Body of pancreas (tissue), 4 donors: ENCODE measurements at regions not wholly inside any gene's neighbourhood (a gene's known extent, or its start where the extent isn't known, plus 50 kb on each side); places are given as distances from the start of the nearest gene placed in this dataset.
A peak's percentile ranks its signal among the peaks of the same experiment; 100 is the strongest.

Experiments used
- ATAC-seq: fragments of 150-250 bp; one replicate; pipeline ENCODE4 v1.9.1; 2016
- DNase-seq, 4 donors: peaks; one replicate each; pipeline ENCODE4 v3.0.0-alpha.2; 2019
- H3K27ac ChIP-seq, 4 donors: fragments of 200-600 bp; sonication (generic); 1 replicate in 3 of 4; 2 replicates in 1 of 4; pipeline versions ENCODE4 v1.5.1 to v1.6.1; 2016 to 2019; ENCODE audit warnings: mild to moderate bottlenecking in 1 of 4, mixed read lengths in 1 of 4, moderate library complexity in 1 of 4
- H3K27me3 ChIP-seq, 2 donors: fragments of 200-600 bp; sonication (generic); one replicate each; pipeline ENCODE4 v1.6.0; 2016; ENCODE audit warnings: mild to moderate bottlenecking in 1 of 2
- H3K36me3 ChIP-seq, 2 donors: fragments of 200-600 bp; sonication (generic); replicated peaks in 1 of 2; 2 replicates each; pipeline ENCODE4 v1.5.1; 2016; ENCODE audit warnings: low read depth in 2 of 2; ENCODE audit not compliant: insufficient read depth in 1 of 2
- H3K4me1 ChIP-seq: fragments of 200-600 bp; sonication (generic); one replicate; pipeline ENCODE4 v1.6.0; 2016
- H3K4me3 ChIP-seq, 2 donors: fragments of 200-600 bp; sonication (generic); 1 replicate in 1 of 2; 2 replicates in 1 of 2; pipeline ENCODE4 v1.5.1; 2016 to 2019
- H3K9me3 ChIP-seq, 3 donors: fragments of 200-600 bp; sonication (generic); 1 replicate in 2 of 3; 2 replicates in 1 of 3; pipeline ENCODE4 v1.5.1; 2016
- CTCF ChIP-seq, 7 experiments: fragments of 450-650 bp in 4 of 7; fragments of 200-600 bp in 3 of 7; sonication (generic) in 3 of 7; IDR thresholded peaks; one replicate each; pipeline ENCODE4 v1.5.1; 2016 to 2019; ENCODE audit warnings: antibody characterized with exemption in 7 of 7
- POLR2A ChIP-seq, 3 donors: fragments of 450-650 bp; IDR thresholded peaks; one replicate each; pipeline ENCODE4 v1.6.1; 2016; ENCODE audit warnings: antibody characterized with exemption in 3 of 3, mild to moderate bottlenecking in 2 of 3
- WGBS, 2 donors: methylation state at CpG; one replicate each; pipeline ENCODE4 v1.1.5; 2017; 5-methylcytosine and 5-hydroxymethylcytosine counted together
- intact Hi-C: fragments of 100-400 bp; cut with DNase I; formaldehyde crosslinking; loops from one replicate; pipeline ENCODE4 v1.15.1; 2023

DNA sequence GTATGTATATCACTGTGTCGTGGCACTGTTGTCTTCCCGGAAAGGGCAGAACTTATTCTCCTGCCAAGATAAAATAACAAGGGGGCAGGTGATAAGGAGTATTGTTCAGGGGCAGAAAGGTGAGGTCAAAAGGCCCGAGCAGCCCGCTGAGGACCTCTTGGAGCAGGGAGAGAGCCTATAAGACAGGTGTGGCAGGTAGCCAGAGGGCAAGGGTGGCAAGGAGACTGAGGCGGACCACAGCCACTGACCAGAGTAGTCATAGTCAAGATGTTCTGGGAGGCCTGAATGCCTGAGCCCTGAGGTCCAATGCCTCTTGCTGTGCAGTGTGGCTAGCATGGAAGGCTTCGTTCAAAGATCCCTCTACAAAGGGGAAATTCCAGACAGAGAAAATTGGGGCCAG lies 172.3 kb upstream of the CHRNA7 start:
- TF ChIP-seq CTCF (IDR thresholded peaks at IDR 0.05) (no peak), POLR2A (IDR thresholded peaks at IDR 0.05) (no peak)
- H3K9me3 ChIP-seq, result no peaks in the 10 kb centered on the region
- H3K4me3 ChIP-seq, result no peak overlapping the region
- H3K36me3 ChIP-seq, result no peaks in the 10 kb centered on the region
- intact Hi-C loops, result no loop called here
- H3K27ac ChIP-seq, result no peak overlapping the region
- no peaks in the 10 kb centered on the region for H3K27me3 ChIP-seq
- WGBS, 2 donors, result 74% methylated on average over 6 of the region's 6 CpGs
- no peak for DNase-seq
- no peak for ATAC-seq
- H3K4me1 ChIP-seq, result no peaks in the 10 kb centered on the region

GRCh38 chr15:31866248-31866647 lies 164.1 kb upstream of the CHRNA7 start:
- intact Hi-C loops, result no loop called here
- no peak for TF ChIP-seq POLR2A (IDR thresholded peaks at IDR 0.05)
- TF ChIP-seq CTCF (IDR thresholded peaks at IDR 0.05), result no peak
- Histone ChIP-seq H3K27me3 (no peaks in the 10 kb centered on the region), H3K27ac (no peak overlapping the region), H3K4me1 (peaks cover 9% of the 10 kb centered on the region), H3K4me3 (no peak overlapping the region), H3K9me3 (no peaks in the 10 kb centered on the region), H3K36me3 (no peaks in the 10 kb centered on the region)
- DNase-seq (no peak), ATAC-seq (no peak)
- 77 to 85% methylated on average over 6 of the region's 6 CpGs for WGBS, 2 donors

GRCh38 chr15:31867536-31868442 lies 162.5 kb upstream of the CHRNA7 start:
- intact Hi-C loops, result no loop called here
- TF ChIP-seq CTCF (IDR thresholded peaks at IDR 0.05), result peak; percentile 64 to 84 (median 70)
- no peak for TF ChIP-seq POLR2A (IDR thresholded peaks at IDR 0.05)
- Histone ChIP-seq H3K36me3 (no peaks in the 10 kb centered on the region), H3K9me3 (no peaks in the 10 kb centered on the region), H3K27ac (no peak overlapping the region), H3K4me1 (peaks cover 9% of the 10 kb centered on the region), H3K4me3 (no peak overlapping the region), H3K27me3 (no peaks in the 10 kb centered on the region)
- DNase-seq (peak; percentile 62 to 72 (median 66)), ATAC-seq (no peak)
- WGBS, 2 donors, result 26% methylated on average over 23 to 24 of the region's 24 CpGs

DNA sequence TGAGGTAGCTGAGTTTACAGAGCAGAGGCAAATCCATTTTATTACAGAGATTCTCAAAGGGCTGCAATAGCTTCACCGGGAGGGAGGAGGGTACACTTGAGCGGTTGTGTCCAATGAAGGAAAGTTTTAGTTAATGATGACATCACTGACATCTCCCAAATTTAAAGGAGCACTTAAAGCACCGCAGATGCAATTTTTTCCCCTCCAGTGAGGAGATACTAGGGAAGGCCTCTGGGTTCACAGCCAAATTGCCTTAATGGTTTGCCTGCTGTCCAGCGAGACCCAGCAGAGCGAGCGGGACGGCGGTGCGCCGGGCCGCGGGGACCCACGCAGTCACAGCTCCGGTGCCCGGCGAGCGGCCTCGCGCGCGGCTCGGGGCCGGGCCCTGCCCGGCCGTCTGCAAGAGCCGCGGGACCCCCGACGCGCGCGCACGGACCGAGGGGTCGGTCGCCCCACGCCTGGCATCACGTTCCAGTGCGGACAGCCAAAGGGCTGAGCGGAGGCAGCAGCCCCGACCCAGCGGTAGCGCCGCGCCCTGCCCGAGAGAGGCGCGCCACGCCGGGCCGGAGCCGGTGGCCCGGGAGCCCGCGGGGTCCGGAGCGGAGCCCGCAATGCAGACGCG lies 160.5 kb upstream of the CHRNA7 start:
- 0 to 1% methylated on average over 30 to 58 of the region's 60 CpGs for WGBS, 2 donors
- H3K27ac ChIP-seq, result peak overlapping the region in 2 of 4 donors; percentile 42 to 43

More for the DNA sequence above, 160.5 kb upstream of the CHRNA7 start:
- peak in 3 of 4 donors; percentile 7 to 33 (median 26) for DNase-seq
- H3K4me1 ChIP-seq, result peaks cover 9% of the 10 kb centered on the region
- ATAC-seq, result peak; percentile 30
- intact Hi-C loops, result no loop called here
- no peaks in the 10 kb centered on the region for H3K27me3 ChIP-seq
- H3K36me3 ChIP-seq, result no peaks in the 10 kb centered on the region
- no peak for TF ChIP-seq POLR2A (IDR thresholded peaks at IDR 0.05)
- TF ChIP-seq CTCF (IDR thresholded peaks at IDR 0.05), result no peak
- peak overlapping the region in 1 of 2 donors; percentile 9 for H3K4me3 ChIP-seq
- no peaks in the 10 kb centered on the region for H3K9me3 ChIP-seq
